ENCODE measurements at regions not wholly inside any gene's neighbourhood (a gene's known extent, or its start where the extent isn't known, plus 50 kb on each side); places are given as distances from the start of the nearest gene placed in this dataset.

DNA sequence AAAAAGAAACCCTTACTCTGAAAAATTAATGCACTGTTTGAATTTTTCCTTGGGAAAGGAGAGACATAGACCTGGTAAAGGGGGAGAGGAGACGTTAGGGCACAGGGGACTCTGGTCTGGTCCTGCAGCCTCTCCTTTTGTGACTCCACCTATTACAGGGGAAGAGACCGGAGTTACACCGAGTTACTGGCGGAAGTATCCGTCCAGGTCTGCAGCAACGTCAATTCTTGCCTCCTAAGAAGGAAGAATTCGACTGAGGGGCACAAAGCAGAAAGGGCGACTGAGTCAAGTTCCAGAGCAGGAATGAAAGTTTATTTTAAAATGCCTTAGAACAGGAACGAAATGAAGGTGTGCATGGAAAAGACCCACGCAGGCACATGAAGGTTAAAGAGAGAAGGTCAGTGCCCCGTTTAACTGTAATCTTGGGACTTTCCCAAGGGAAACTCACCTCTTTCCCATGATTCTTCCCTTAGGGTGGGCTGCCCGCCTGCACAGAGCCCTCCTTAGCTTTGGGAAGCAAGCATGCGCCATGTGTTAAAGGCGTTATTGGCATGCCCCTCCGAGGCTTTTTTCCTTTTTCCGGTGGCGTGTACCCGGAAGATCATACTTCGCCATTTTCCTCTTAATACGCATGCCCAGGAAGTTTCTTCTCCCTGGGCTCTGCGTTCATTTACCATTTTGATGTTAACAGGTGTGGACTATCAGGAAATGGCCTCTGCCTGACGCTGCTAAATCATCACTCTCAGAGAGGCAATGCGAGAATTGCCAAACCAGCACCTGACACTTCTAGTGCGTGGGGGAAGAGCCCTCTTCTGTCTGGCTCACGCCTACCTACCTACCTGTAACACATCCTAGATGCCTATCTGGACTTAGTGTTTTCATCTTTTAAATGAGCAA, 409.6 kb upstream of the PAPPA start:
- Histone ChIP-seq H3K9me3 (no peaks in the 10 kb centered on the region), H3K4me3 (ENCODE audit: low read depth, low read length) (no peak overlapping the region), H3K27me3 (no peaks in the 10 kb centered on the region), H3K4me1 (no peaks in the 10 kb centered on the region), H3K36me3 (no peaks in the 10 kb centered on the region)
- DNase-seq = no peak
- TF ChIP-seq CTCF (IDR thresholded peaks at IDR 0.05; ENCODE audit: low read depth, low read length) = no peak

DNA sequence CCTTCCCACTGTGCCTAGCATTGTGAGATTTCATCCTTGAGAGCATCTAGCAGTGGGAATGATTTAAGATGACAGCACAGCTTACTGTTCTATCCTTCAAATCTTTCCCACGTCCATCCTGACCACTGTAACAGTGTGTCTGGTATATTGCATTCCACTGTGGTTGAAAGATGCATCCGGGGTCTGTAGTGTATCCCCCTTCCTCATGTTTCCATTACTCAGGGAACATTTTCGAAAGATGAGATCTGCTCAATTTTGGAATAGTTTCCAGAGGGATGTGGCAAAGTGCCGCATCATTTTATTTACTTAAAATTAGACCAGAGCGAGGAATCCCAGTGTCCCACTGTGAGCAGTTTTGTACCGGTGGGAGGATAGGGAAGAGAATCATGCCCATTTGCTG, 407.1 kb upstream of the PAPPA start:
- Histone ChIP-seq H3K27me3 (no peaks in the 10 kb centered on the region), H3K4me3 (ENCODE audit: low read depth, low read length) (no peak overlapping the region), H3K9me3 (no peaks in the 10 kb centered on the region), H3K4me1 (no peaks in the 10 kb centered on the region), H3K36me3 (no peaks in the 10 kb centered on the region)
- TF ChIP-seq CTCF (IDR thresholded peaks at IDR 0.05; ENCODE audit: low read depth, low read length) = no peak
- DNase-seq = no peak

DNA sequence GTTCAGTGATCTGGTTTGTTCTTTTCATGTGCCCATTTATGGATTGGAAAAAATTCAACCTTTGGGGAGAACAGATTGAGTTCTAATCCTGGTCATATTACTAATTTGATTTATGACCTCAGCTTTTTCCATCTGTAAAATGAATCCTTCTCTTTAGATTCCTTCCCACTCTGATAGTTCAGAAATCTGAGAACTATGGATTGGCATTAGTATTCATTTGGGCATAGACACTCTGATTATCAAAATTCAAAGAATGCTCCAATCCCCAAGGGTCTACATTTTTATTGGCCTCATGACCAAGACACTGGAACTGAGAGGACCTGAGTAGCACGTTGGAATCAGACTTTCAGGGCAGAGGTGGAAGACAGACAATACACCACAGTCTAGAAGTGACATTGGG, 405.9 kb upstream of the PAPPA start:
- H3K9me3 ChIP-seq = no peaks in the 10 kb centered on the region
- no peaks in the 10 kb centered on the region for H3K36me3 ChIP-seq
- no peaks in the 10 kb centered on the region for H3K4me1 ChIP-seq
- DNase-seq = no peak
- TF ChIP-seq CTCF (IDR thresholded peaks at IDR 0.05; ENCODE audit: low read depth, low read length) = no peak
- no peaks in the 10 kb centered on the region for H3K27me3 ChIP-seq
- no peak overlapping the region for H3K4me3 ChIP-seq (ENCODE audit: low read depth, low read length)

DNA sequence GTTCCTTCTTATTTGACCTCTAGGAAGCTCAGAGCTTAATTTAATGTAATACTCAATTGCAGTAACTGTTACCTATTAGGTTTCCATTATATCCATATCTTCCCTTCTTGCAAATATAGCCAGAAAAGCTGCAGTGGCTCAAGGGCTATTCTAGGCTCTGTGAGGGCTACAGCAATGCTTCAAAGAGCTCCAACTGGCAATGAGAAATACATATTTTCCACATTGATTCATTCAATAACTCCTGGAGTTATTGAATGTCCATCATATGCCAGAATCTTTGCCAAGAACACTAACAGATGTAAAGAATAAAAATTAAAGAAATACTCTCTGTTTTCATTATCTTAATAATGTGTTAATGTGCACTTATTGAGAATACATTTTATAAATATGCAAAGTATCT, 396.9 kb upstream of the PAPPA start:
- Histone ChIP-seq H3K9me3 (no peaks in the 10 kb centered on the region), H3K4me1 (no peaks in the 10 kb centered on the region), H3K27me3 (no peaks in the 10 kb centered on the region), H3K36me3 (no peaks in the 10 kb centered on the region), H3K4me3 (ENCODE audit: low read depth, low read length) (no peak overlapping the region)
- TF ChIP-seq CTCF (IDR thresholded peaks at IDR 0.05; ENCODE audit: low read depth, low read length) = no peak
- DNase-seq = no peak

DNA sequence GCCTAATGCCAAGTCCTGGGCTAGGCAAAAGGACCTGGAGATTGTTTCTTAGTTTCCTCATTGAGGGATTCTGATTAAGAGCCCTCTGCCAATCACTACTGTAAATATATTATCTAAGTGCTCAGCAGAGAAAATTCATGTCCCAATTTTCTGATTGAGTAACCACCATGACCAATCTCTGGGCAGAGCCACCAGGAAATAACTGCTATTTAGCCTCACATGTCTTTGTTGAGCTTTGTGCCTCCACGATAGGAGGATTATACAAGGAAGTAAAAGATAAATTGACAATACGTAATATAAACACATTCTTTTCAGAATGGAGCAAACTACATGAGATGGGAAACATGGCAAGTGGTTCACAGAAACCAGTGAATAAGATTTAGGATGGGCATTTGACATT, 396.1 kb upstream of the PAPPA start:
- Histone ChIP-seq H3K36me3 (no peaks in the 10 kb centered on the region), H3K4me1 (no peaks in the 10 kb centered on the region), H3K9me3 (no peaks in the 10 kb centered on the region), H3K4me3 (ENCODE audit: low read depth, low read length) (no peak overlapping the region), H3K27me3 (no peaks in the 10 kb centered on the region)
- DNase-seq = no peak
- TF ChIP-seq CTCF (IDR thresholded peaks at IDR 0.05; ENCODE audit: low read depth, low read length) = no peak

GRCh38 chr9:115758441-115758840, 395.1 kb upstream of the PAPPA start:
- no peaks in the 10 kb centered on the region for H3K36me3 ChIP-seq
- H3K4me3 ChIP-seq (ENCODE audit: low read depth, low read length) = no peak overlapping the region
- TF ChIP-seq CTCF (IDR thresholded peaks at IDR 0.05; ENCODE audit: low read depth, low read length) = no peak
- no peaks in the 10 kb centered on the region for H3K4me1 ChIP-seq
- H3K9me3 ChIP-seq = no peaks in the 10 kb centered on the region
- no peak for DNase-seq
- H3K27me3 ChIP-seq = no peaks in the 10 kb centered on the region
